SK-N-SH (cell line): ENCODE measurements at regions not wholly inside any gene's neighbourhood (a gene's known extent, or its start where the extent isn't known, plus 50 kb on each side); places are given as distances from the start of the nearest gene placed in this dataset.

Experiments used
- CTCF ChIA-PET: fragments of 300-600, 350-600 bp; formaldehyde crosslinking; extraction: SDS; loops from one replicate; lab custom pipeline; 2021; lab: Yijun Ruan, JAX
- POLR2A ChIA-PET: fragments of 350-600 bp; sonication (Branson Sonifier 250); formaldehyde crosslinking; extraction: SDS; loops from one replicate; lab custom pipeline; 2020; ENCODE audit warnings: antibody characterized with exemption, inconsistent platforms; lab: Yijun Ruan, JAX
- DNase-seq: peaks from one replicate; pipeline ENCODE4 v3.0.0; 2012
- H2AFZ ChIP-seq: fragments of 200-600 bp; sonication (generic); 2 replicates; pipeline ENCODE4 v1.8.1; 2016; ENCODE audit warnings: antibody characterized with exemption, mild to moderate bottlenecking, low read depth
- H3F3A ChIP-seq: fragments of 200-600 bp; sonication (generic); replicated peaks from 2 replicates; pipeline ENCODE3; 2016; ENCODE audit warnings: antibody characterized with exemption, mild to moderate bottlenecking; ENCODE audit not compliant: insufficient read depth
- H3K27ac ChIP-seq, 2 experiments: fragments of 200-500 bp in 1 of 2; fragments of 200-600 bp in 1 of 2; sonication (Bioruptor generic) in 1 of 2; sonication (generic), shearing (Covaris generic) in 1 of 2; 2 replicates each; pipeline versions ENCODE4 v1.5.1 to v1.6.1; 2014 to 2016; ENCODE audit warnings: low read depth in 2 of 2, inconsistent platforms in 1 of 2, low read length in 1 of 2, mild to moderate bottlenecking in 1 of 2, mixed read lengths in 1 of 2
- H3K27me3 ChIP-seq: fragments of 200-600 bp; sonication (generic), shearing (Covaris generic); 2 replicates; pipeline ENCODE4 v1.6.1; 2016; ENCODE audit warnings: mixed run types; ENCODE audit not compliant: insufficient read depth
- H3K36me3 ChIP-seq, 2 experiments: fragments of 200-500 bp in 1 of 2; fragments of 200-600 bp in 1 of 2; sonication (Bioruptor generic) in 1 of 2; sonication (generic) in 1 of 2; replicated peaks in 1 of 2; 2 replicates each; pipeline versions ENCODE3 to v1.5.1; 2014 to 2016; ENCODE audit warnings: low read length in 1 of 2, mild to moderate bottlenecking in 1 of 2; ENCODE audit not compliant: insufficient read depth in 2 of 2, control insufficient read depth in 1 of 2
- H3K4me1 ChIP-seq, 2 experiments: fragments of 200-500 bp in 1 of 2; fragments of 200-600 bp in 1 of 2; sonication (Bioruptor generic) in 1 of 2; sonication (generic), shearing (Covaris generic) in 1 of 2; 2 replicates each; pipeline versions ENCODE4 v1.5.1 to v1.6.1; 2014 to 2016; ENCODE audit warnings: low read depth in 1 of 2, low read length in 1 of 2, mixed run types in 1 of 2; ENCODE audit not compliant: insufficient read depth in 2 of 2, control insufficient read depth in 1 of 2
- H3K4me2 ChIP-seq: fragments of 200-600 bp; sonication (generic), shearing (Covaris generic); 2 replicates; pipeline ENCODE4 v1.6.1; 2017; ENCODE audit warnings: mixed run types
- H3K4me3 ChIP-seq, 2 experiments: fragments of 200-500 bp in 1 of 2; fragments of 200-600 bp in 1 of 2; sonication (Bioruptor generic) in 1 of 2; sonication (generic), shearing (Covaris generic) in 1 of 2; 2 replicates each; pipeline versions ENCODE4 v1.5.1 to v1.8.1; 2014 to 2016; ENCODE audit warnings: low read depth in 2 of 2, inconsistent platforms in 1 of 2, low read length in 1 of 2, mild to moderate bottlenecking in 1 of 2, mixed read lengths in 1 of 2, moderate library complexity in 1 of 2
- H3K79me2 ChIP-seq: fragments of 200-600 bp; sonication (generic); 2 replicates; pipeline ENCODE4 v1.8.1; 2017; ENCODE audit warnings: mild to moderate bottlenecking; ENCODE audit not compliant: insufficient read depth
- H3K9ac ChIP-seq: fragments of 200-600 bp; sonication (generic); 2 replicates; pipeline ENCODE4 v1.6.1; 2017; ENCODE audit warnings: mixed run types
- H3K9me2 ChIP-seq: fragments of 200-600 bp; sonication (generic); 2 replicates; pipeline ENCODE4 v1.6.1; 2017; ENCODE audit warnings: mixed run types
- H3K9me3 ChIP-seq: fragments of 200-600 bp; sonication (generic); 2 replicates; pipeline ENCODE4 v1.6.1; 2017; ENCODE audit warnings: mixed run types, mild to moderate bottlenecking, moderate library complexity
- H4K20me1 ChIP-seq: fragments of 200-600 bp; sonication (generic); 2 replicates; pipeline ENCODE4 v1.6.1; 2017; ENCODE audit warnings: mild to moderate bottlenecking, mixed run types; ENCODE audit not compliant: insufficient read depth
- ELF1 ChIP-seq: IDR thresholded peaks from 2 replicates; pipeline ENCODE4 v1.4.0; 2012
- EP300 ChIP-seq, 2 experiments: IDR thresholded peaks; 2 replicates each; pipeline versions ENCODE4 v1.4.0 to v1.6.1; 2012; ENCODE audit warnings: borderline replicate concordance in 1 of 2, low read depth in 1 of 2, low read length in 1 of 2
- EZH2phosphoT487 ChIP-seq: fragments of 200-600 bp; sonication (generic); IDR thresholded peaks from 2 replicates; pipeline ENCODE4 v1.6.1; 2017; ENCODE audit warnings: low read depth, mixed run types, mild to moderate bottlenecking, antibody characterized with exemption, moderate library complexity, borderline replicate concordance
- FOXJ3 ChIP-seq: sonication (generic); formaldehyde crosslinking; IDR thresholded peaks from 2 replicates; pipeline ENCODE4 v1.5.1; 2020; ENCODE audit warnings: mild to moderate bottlenecking, missing genetic modification reagents
- FOXM1 ChIP-seq: IDR thresholded peaks from 2 replicates; pipeline ENCODE4 v1.4.0; 2012; ENCODE audit warnings: low read depth, mild to moderate bottlenecking
- GATA2 ChIP-seq: sonication (generic); formaldehyde crosslinking; IDR thresholded peaks from 2 replicates; pipeline ENCODE4 v1.5.0; 2020; ENCODE audit warnings: mild to moderate bottlenecking, missing genetic modification reagents
- MAX ChIP-seq: IDR thresholded peaks from 2 replicates; pipeline ENCODE4 v1.4.0; 2012; ENCODE audit warnings: low read depth
- NRF1 ChIP-seq: IDR thresholded peaks from 2 replicates; pipeline ENCODE4 v1.6.1; 2012; ENCODE audit warnings: low read depth, mild to moderate bottlenecking, low read length
- RCOR1 ChIP-seq: fragments of 150-350 bp; IDR thresholded peaks from 2 replicates; pipeline ENCODE4 v1.6.1; 2017; ENCODE audit warnings: antibody characterized with exemption, low read length
- RFX5 ChIP-seq: IDR thresholded peaks from 2 replicates; pipeline ENCODE4 v1.6.1; 2012; ENCODE audit warnings: mild to moderate bottlenecking, improper control_type of control experiment, low read length
- TAF1 ChIP-seq: IDR thresholded peaks from 2 replicates; pipeline ENCODE4 v1.6.1; 2012; ENCODE audit warnings: low read depth, mild to moderate bottlenecking, low read length, moderate library complexity, borderline replicate concordance
- USF1 ChIP-seq: IDR thresholded peaks from 2 replicates; pipeline ENCODE4 v1.4.0; 2012; ENCODE audit warnings: low read depth, borderline replicate concordance
- WGBS: methylation state at CpG from one replicate; pipeline ENCODE4 v1.1.6; 2017; ENCODE audit warnings: low lambda C conversion rate; 5-methylcytosine and 5-hydroxymethylcytosine counted together

- H3K27me3 ChIP-seq = no peaks in the 10 kb centered on the region
- POLR2A ChIA-PET = no interaction called here
- 90% methylated on average over 9 of the region's 9 CpGs for WGBS
Measured at GRCh38 chr12:124077701-124078100, 104.7 kb downstream of the ZNF664 start.

GRCh38 chr12:124078800-124079199 is 105.8 kb downstream of the ZNF664 start:
- H3K4me1 ChIP-seq = no peaks in the 10 kb centered on the region
- H3K36me3 ChIP-seq = no peaks in the 10 kb centered on the region
- no peak overlapping the region for H3K9ac ChIP-seq
- no peaks in the 10 kb centered on the region for H3K79me2 ChIP-seq
- POLR2A ChIA-PET = no interaction called here
- H3K27ac ChIP-seq = no peak overlapping the region
- no peaks in the 10 kb centered on the region for H3K9me3 ChIP-seq
- H4K20me1 ChIP-seq = no peaks in the 10 kb centered on the region
- H3K9me2 ChIP-seq = no peaks in the 10 kb centered on the region
- H3K4me2 ChIP-seq = no peak overlapping the region
- DNase-seq = no peak
- H3F3A ChIP-seq = no peaks in the 10 kb centered on the region
- no peaks in the 10 kb centered on the region for H3K27me3 ChIP-seq
- CTCF ChIA-PET = interaction anchor here (1.2 kb wide), 1 partner anchor 35 kb away, joined by 3 read pairs; no protein-coding TSS in a partner anchor
- no peak overlapping the region for H2AFZ ChIP-seq
- H3K4me3 ChIP-seq = no peak overlapping the region
- WGBS = 57% methylated on average over 3 of the region's 4 CpGs
- TF ChIP-seq FOXM1 (no peak), RFX5 (no peak), NRF1 (no peak), RCOR1 (no peak), GATA2 (CRISPR knock-in tag) (no peak), TAF1 (no peak), ELF1 (no peak)
- TF ChIP-seq, all 33 proteins: peak for 0

More at GRCh38 chr12:124077701-124078100, 104.7 kb downstream of the ZNF664 start:
- no peak overlapping the region for H3K4me2 ChIP-seq
- H3K79me2 ChIP-seq = no peaks in the 10 kb centered on the region
- no peak overlapping the region for H3K27ac ChIP-seq
- H4K20me1 ChIP-seq = no peaks in the 10 kb centered on the region
- no peaks in the 10 kb centered on the region for H3K9me3 ChIP-seq
- no peaks in the 10 kb centered on the region for H3K36me3 ChIP-seq
- H3K9ac ChIP-seq = no peak overlapping the region
- H3K4me1 ChIP-seq = no peaks in the 10 kb centered on the region; a peak in 1 of 4 replicates
- CTCF ChIA-PET = interaction anchor here (1.2 kb wide), 1 partner anchor 34 kb away, joined by 3 read pairs; no protein-coding TSS in a partner anchor
- H3F3A ChIP-seq = no peaks in the 10 kb centered on the region
- no peak overlapping the region for H2AFZ ChIP-seq
- H3K9me2 ChIP-seq = no peaks in the 10 kb centered on the region
- TF ChIP-seq EP300 (IDR thresholded peaks at IDR 0.05; ENCODE audit: borderline replicate concordance in 1 of 2, low read depth in 1 of 2, low read length in 1 of 2) (no peak), EZH2phosphoT487 (no peak), FOXJ3 (CRISPR knock-in tag) (no peak)
- DNase-seq = no peak
- no peak overlapping the region for H3K4me3 ChIP-seq

- 60% methylated on average over 3 of the region's 5 CpGs for WGBS
- no peak for DNase-seq
- ChIA-PET CTCF (no interaction called here), POLR2A (no interaction called here)
- no peak for TF ChIP-seq USF1
- TF ChIP-seq MAX = no peak
- H3K36me3 ChIP-seq = no peaks in the 10 kb centered on the region
- H4K20me1 ChIP-seq = no peaks in the 10 kb centered on the region
- no peaks in the 10 kb centered on the region for H3F3A ChIP-seq
- no peak overlapping the region for H3K27ac ChIP-seq
- no peak overlapping the region for H3K9ac ChIP-seq
- H3K9me2 ChIP-seq = no peaks in the 10 kb centered on the region
- no peak overlapping the region for H3K4me2 ChIP-seq
- H3K4me1 ChIP-seq = no peaks in the 10 kb centered on the region
- H3K79me2 ChIP-seq = no peaks in the 10 kb centered on the region
- no peaks in the 10 kb centered on the region for H3K27me3 ChIP-seq
- no peak overlapping the region for H2AFZ ChIP-seq
- no peak overlapping the region for H3K4me3 ChIP-seq
- H3K9me3 ChIP-seq = no peaks in the 10 kb centered on the region
Measured at GRCh38 chr12:124080649-124081048, 107.6 kb downstream of the ZNF664 start.
